Central memory CD4-positive, alpha-beta T cell (primary cell): ENCODE measurements at regions not wholly inside any gene's neighbourhood (a gene's known extent, or its start where the extent isn't known, plus 50 kb on each side); places are given as distances from the start of the nearest gene placed in this dataset.

Source experiments
- DNase-seq: peaks from one replicate; pipeline ENCODE4 v3.0.0; 2022

DNA sequence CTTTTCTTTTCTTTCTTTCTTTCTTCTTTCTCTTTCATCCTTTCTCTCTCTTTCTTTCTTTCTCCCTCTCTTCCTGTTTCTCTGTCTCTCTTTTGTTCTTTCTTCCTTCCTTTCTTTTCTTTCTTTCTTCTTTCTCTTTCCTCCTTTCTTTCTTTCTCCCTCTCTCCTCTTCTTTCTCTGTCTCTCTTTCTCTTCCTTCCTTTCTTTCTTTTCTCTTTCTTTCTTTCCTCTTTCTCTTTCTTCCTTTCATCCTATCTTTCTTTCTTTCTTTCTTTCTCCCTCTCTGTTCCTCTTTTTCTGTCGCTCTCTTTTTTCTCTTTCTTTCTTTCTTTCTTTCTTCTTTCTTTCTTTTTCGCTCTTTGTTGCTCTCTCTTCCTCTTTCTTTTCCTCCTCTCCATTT is 1149.2 kb upstream of the AUTS2 start:
- no peak for DNase-seq

DNA sequence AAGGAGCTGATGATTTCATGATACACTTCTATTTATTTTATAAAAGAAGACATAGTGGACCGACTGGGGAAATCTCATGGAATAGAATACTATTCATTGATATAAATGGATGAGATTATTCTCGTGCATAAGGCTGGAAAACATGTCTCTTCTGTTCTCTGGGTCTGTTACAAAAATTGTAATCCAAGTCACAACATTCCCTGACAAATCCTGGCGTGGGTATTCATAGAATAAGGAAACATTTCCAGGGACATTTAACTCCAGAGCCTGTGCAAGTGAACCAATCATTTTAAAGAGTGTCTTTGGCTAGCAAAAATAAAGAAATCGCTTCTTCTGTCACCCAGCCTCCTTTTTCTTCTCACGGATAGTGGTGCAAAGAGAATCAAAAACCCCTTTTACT is 1148.5 kb upstream of the AUTS2 start:
- no peak for DNase-seq

GRCh38 chr7:68454931-68455330 is 1143.3 kb upstream of the AUTS2 start:
- no peak for DNase-seq

DNA sequence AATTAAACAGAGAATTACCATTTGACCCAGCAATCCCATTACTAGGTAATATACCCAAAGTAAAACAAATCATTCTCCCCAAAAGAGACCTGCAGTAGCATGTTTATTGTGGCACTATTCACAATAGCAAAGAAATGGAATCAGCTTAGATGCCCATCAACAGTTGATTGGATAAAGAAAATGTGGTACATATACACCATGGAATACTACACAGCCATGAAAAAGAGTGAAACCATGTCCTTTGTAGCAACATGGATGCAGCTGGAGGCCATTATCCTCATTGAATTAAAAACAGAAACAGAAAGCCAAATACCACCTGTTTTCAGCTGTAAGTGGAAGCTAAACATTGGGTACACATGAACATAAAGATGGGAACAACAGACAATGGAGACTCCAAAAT is 1141.8 kb upstream of the AUTS2 start:
- DNase-seq = no peak

- no peak for DNase-seq
Observed at GRCh38 chr7:68457481-68457880, 1140.8 kb upstream of the AUTS2 start.

- no peak for DNase-seq
Observed at GRCh38 chr7:68458010-68458908, 1140.0 kb upstream of the AUTS2 start.

- no peak for DNase-seq
Observed at GRCh38 chr7:68461430-68461829, 1136.8 kb upstream of the AUTS2 start.

- no peak for DNase-seq
Observed at GRCh38 chr7:68470836-68471435, 1127.3 kb upstream of the AUTS2 start.

DNA sequence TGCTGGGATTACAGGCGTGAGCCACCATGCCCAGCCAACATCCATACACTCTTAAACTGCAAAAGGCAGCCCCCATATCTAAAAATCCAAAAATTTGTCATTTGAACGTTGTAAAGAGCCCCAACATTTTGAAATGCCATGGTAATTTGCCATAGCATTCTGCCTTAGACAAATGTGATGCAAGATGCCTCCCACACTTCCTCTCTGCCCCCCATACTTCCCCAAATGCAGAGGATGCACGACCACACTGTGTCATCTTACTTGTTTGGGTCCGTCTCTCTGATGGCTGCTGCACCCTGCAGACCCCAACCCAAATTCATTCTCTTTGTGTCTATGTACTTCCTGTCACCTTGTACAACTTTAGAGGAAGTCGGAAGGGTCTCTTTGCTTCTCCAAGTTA is 1125.6 kb upstream of the AUTS2 start:
- DNase-seq = no peak

DNA sequence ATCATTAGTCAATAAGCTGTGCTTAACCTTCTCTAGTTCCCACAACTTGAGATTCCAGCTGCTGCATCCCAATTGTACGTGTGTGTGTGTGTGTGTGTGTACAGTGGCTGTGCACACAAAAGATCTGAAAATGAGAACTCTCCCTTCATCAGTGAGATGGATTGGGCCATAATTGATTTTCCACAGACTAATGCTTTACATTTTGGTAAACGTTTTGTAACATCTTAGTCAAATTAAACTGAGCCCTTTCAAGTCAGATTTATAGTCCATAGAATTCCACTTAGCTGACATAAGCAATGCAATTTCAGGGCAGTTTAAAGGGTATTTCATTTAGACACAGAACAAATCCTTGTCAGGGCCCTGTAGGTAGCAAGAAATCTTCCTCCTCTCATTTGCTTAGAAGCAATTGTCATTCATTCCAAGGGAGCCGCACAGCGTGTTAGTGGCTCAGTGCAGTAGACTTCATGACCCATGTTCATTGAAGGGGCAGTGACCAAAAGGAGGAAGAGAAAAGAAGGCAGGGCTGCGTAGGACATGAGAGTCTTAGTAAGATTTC is 1123.5 kb upstream of the AUTS2 start:
- DNase-seq = no peak

GRCh38 chr7:68476966-68477365 is 1121.3 kb upstream of the AUTS2 start:
- no peak for DNase-seq

DNA sequence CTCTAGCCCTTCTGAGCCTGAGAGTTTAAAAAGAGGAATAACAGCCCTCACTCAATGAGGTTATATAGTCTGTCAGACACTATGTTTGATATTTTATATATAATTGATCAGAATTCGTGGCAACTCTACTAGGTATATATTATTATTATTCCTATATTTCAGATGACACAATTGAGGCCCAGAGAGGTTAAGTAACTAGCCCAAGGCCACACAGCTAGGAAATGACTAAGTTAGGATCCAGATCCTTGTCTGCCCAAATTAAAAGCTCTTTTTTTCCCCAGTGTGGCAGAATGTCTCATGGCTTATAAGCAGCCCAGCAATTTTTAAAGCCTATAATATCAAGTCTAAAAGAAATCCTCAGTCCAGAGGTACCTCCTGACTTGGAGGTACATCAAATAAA is 1119.9 kb upstream of the AUTS2 start:
- no peak for DNase-seq

- no peak for DNase-seq
Observed at GRCh38 chr7:68482800-68483199, 1115.5 kb upstream of the AUTS2 start.

- no peak for DNase-seq
Observed at GRCh38 chr7:68484731-68485130, 1113.5 kb upstream of the AUTS2 start.

DNA sequence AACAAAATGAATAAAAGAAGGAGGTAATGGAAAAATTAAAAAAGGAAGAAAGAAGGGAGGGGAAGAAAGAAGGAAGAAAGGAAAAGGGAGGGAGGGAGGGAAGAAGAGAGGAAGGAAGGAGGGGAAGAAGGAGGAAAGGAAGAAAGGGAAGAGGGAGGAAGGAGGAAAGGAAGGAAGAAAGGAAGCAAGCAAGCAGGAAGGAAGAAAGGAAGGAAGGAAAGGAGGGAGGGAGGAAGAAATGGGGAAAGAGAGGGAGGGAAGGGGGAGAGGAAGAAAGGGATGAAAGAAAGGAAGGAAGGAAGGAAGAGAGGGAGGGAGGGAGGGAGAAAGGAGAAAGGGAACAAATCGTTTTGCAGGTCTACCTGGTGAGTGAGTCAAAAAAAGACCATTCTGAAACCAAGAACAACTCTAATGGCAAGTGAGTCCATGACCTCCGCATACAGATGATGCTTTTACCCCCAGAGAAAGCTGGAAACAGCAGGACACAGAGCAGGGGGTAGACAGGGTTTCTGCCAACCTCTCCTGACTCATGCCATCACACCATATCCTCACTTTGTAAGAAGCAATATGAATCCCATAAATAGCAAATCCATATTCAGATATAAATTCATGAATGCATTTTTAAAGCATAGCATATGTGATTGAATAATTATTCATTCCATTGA is 1112.9 kb upstream of the AUTS2 start:
- no peak for DNase-seq

- no peak for DNase-seq
Observed at GRCh38 chr7:68488341-68489060, 1109.8 kb upstream of the AUTS2 start.

- no peak for DNase-seq
Observed at GRCh38 chr7:68491523-68492358, 1106.5 kb upstream of the AUTS2 start.

DNA sequence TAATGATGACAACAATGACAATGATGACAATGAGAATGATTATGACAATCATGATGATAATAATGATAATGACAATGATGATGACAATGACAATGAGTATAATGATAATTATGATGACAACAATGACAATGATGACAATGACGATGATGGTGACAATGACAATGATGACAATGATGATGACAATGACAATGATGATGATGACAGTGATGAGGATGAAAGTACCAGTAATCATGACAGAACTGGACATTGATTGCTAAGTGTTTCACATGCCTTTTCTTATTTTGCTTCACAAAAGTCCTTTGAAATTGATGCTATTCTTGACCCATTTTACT is 1106.0 kb upstream of the AUTS2 start:
- DNase-seq = no peak

GRCh38 chr7:68503400-68503799 is 1094.9 kb upstream of the AUTS2 start:
- no peak for DNase-seq

DNA sequence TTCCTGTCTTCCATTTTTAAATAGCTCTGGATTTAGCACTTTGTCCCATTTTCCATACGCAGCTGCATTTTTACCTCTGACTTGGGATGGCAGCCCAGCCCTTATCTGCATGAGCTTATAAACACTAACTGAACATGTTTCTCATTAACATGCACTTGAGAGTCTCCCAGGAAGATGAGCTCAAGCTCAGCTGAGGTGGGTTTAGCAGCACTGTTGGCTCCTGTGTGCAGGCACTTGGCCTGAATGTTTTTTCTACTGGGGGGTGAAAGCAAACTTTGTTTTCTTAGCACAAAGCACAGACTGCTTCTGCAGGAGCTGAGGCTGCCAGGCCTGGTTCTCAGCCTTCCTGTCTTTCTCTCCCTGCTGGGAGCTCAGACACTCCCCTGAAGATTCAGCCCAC is 1093.6 kb upstream of the AUTS2 start:
- no peak for DNase-seq

DNA sequence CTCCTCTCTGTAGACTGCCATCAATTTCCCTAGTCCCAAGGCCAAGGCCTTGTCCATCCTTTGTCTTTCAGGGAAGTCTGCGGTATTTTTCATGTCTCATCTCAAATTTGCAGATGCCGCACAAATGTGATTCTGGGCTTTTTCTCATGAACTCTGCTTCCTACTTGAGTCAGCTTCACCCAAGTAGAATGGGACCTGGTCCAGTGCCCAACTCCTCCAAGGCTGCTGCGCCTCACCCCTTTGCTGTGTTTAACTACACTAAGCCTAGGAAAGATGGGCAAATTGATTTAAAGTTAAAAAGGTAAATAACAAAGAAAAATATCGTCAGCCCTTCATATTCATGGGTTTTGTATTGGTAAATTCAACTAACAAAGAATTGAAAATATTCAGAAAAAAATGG is 1092.6 kb upstream of the AUTS2 start:
- no peak for DNase-seq

- DNase-seq = no peak
Observed at GRCh38 chr7:68507668-68508067, 1090.6 kb upstream of the AUTS2 start.
